ENCODE measurements at regions not wholly inside any gene's neighbourhood (a gene's known extent, or its start where the extent isn't known, plus 50 kb on each side); places are given as distances from the start of the nearest gene placed in this dataset.
A peak's percentile ranks its signal among the peaks of the same experiment; 100 is the strongest.
"Not testable (repeated sequence)": the region's sequence is repeated elsewhere in the genome, so short reads cannot be mapped to it uniquely, and the experiment has no call there.

- no peak for FAIRE-seq
Measured at GRCh38 chr4:71841336-71841735, 57.5 kb upstream of the GC start.

- no peak for FAIRE-seq
Measured at GRCh38 chr4:71847300-71847699, 63.4 kb upstream of the GC start.

GRCh38 chr4:71855944-71856343 is 72.1 kb upstream of the GC start:
- no peak for FAIRE-seq

GRCh38 chr4:71857713-71858451 is 74.0 kb upstream of the GC start:
- FAIRE-seq, result no peak

- peak; percentile 59 for FAIRE-seq
Measured at GRCh38 chr4:71860643-71861042, 76.8 kb upstream of the GC start.

- no peak for FAIRE-seq
Measured at GRCh38 chr4:71862315-71862714, 78.4 kb upstream of the GC start.

- FAIRE-seq, result no peak
Measured at GRCh38 chr4:71863457-71863856, 79.6 kb upstream of the GC start.

GRCh38 chr4:71864380-71864779 is 80.5 kb upstream of the GC start:
- no peak for FAIRE-seq

- no peak for FAIRE-seq
Measured at GRCh38 chr4:71866212-71866885, 82.5 kb upstream of the GC start.

GRCh38 chr4:71867598-71867997 is 83.7 kb upstream of the GC start:
- FAIRE-seq, result no peak

- FAIRE-seq, result no peak
Measured at GRCh38 chr4:71870456-71870855, 86.6 kb upstream of the GC start.

- FAIRE-seq, result no peak
Measured at GRCh38 chr4:71872221-71872620, 88.3 kb upstream of the GC start.

- no peak for FAIRE-seq
Measured at GRCh38 chr4:71872767-71873415, 89.0 kb upstream of the GC start.

GRCh38 chr4:71878376-71878775 is 94.5 kb upstream of the GC start:
- no peak for FAIRE-seq

GRCh38 chr4:71882113-71882841 is 98.4 kb upstream of the GC start:
- no peak for FAIRE-seq

GRCh38 chr4:71900366-71900765 is 116.5 kb upstream of the GC start:
- not testable (repeated sequence) for FAIRE-seq

- not testable (repeated sequence) for FAIRE-seq
Measured at GRCh38 chr4:71905594-71905993, 121.7 kb upstream of the GC start.

GRCh38 chr4:71906096-71906495 is 122.2 kb upstream of the GC start:
- FAIRE-seq, result no peak

GRCh38 chr4:71907071-71907470 is 123.2 kb upstream of the GC start:
- no peak for FAIRE-seq

GRCh38 chr4:71907782-71908181 is 123.9 kb upstream of the GC start:
- no peak for FAIRE-seq

- FAIRE-seq, result no peak
Measured at GRCh38 chr4:71913275-71913674, 118.5 kb upstream of the NPFFR2 start.

GRCh38 chr4:71923070-71923469 is 108.7 kb upstream of the NPFFR2 start:
- FAIRE-seq, result no peak

- no peak for FAIRE-seq
Measured at GRCh38 chr4:71930459-71930858, 101.3 kb upstream of the NPFFR2 start.

- no peak for FAIRE-seq
Measured at GRCh38 chr4:71932941-71933340, 98.9 kb upstream of the NPFFR2 start.

Data from G401.6 (cell line).